AG04449 (cell line): ENCODE measurements at regions not wholly inside any gene's neighbourhood (a gene's known extent, or its start where the extent isn't known, plus 50 kb on each side); places are given as distances from the start of the nearest gene placed in this dataset.

Experiments used
- CTCF ChIA-PET: fragments of 350-600 bp; formaldehyde crosslinking; extraction: SDS; loops from one replicate; lab custom pipeline; 2021; ENCODE audit warnings: antibody characterized with exemption; lab: Yijun Ruan, JAX
- POLR2A ChIA-PET: fragments of 400-600, 350-600 bp; formaldehyde crosslinking; extraction: SDS; loops from one replicate; lab custom pipeline; 2020; ENCODE audit warnings: antibody characterized with exemption, inconsistent platforms; lab: Yijun Ruan, JAX
- DNase-seq: peaks from one replicate; pipeline ENCODE4 v3.0.0-alpha.2; 2010; ENCODE audit warnings: low read depth, low spot score
- H3K4me3 ChIP-seq: 2 replicates; pipeline ENCODE4 v1.5.1; 2011; ENCODE audit warnings: low read depth, mild to moderate bottlenecking, control low read depth, low read length
- CTCF ChIP-seq: IDR thresholded peaks from one replicate; pipeline ENCODE4 v1.5.1; 2011; ENCODE audit warnings: mild to moderate bottlenecking, moderate library complexity, low read length, control low read depth, inconsistent platforms; ENCODE audit not compliant: insufficient read depth; ENCODE audit errors: missing control alignments

- DNase-seq = no peak
- ChIA-PET CTCF (interaction anchor here (0.9 to 1.2 kb wide), 2 partner anchors 119 to 134 kb away, joined by 3 read pairs; no protein-coding TSS in a partner anchor), POLR2A (no interaction called here)
- TF ChIP-seq CTCF = no peak
- H3K4me3 ChIP-seq = no peak overlapping the region
Observed at GRCh38 chr3:197376020-197376419, 77.6 kb upstream of the DLG1 start.

GRCh38 chr3:197375001-197375441, 76.6 kb upstream of the DLG1 start:
- H3K4me3 ChIP-seq = no peak overlapping the region
- no peak for TF ChIP-seq CTCF
- CTCF ChIA-PET = interaction anchor here (0.9 kb wide), 1 partner anchor 118 kb away, joined by 3 read pairs; no protein-coding TSS in a partner anchor
- POLR2A ChIA-PET = no interaction called here
- DNase-seq = no peak

- CTCF ChIA-PET = interaction anchor here (2.0 to 3.7 kb wide), 2 partner anchors 8 to 116 kb away, joined by 6 to 17 read pairs; no protein-coding TSS in a partner anchor
- DNase-seq = no peak
- no peak for TF ChIP-seq CTCF
- POLR2A ChIA-PET = interaction anchor here (0.9 kb wide), 1 partner anchor 19 kb away, joined by 3 read pairs; no protein-coding TSS in a partner anchor
- H3K4me3 ChIP-seq = no peak overlapping the region
Observed at GRCh38 chr3:197373096-197373495, 74.7 kb upstream of the DLG1 start.

- no peak overlapping the region for H3K4me3 ChIP-seq
- ChIA-PET POLR2A (interaction anchor here (1.3 to 1.4 kb wide), 2 partner anchors 22 to 62 kb away, joined by 5 read pairs; no protein-coding TSS in a partner anchor), CTCF (interaction anchor here (1.1 to 3.7 kb wide), 3 partner anchors 9 to 140 kb away, joined by 3 to 17 read pairs (median 6); no protein-coding TSS in a partner anchor)
- DNase-seq = peak; percentile 79
- no peak for TF ChIP-seq CTCF
Observed at GRCh38 chr3:197372047-197372661, 73.7 kb upstream of the DLG1 start.

GRCh38 chr3:197371591-197372046, 73.2 kb upstream of the DLG1 start:
- H3K4me3 ChIP-seq = no peak overlapping the region
- POLR2A ChIA-PET = interaction anchor here (1.3 to 1.4 kb wide), 2 partner anchors 23 to 62 kb away, joined by 5 read pairs; no protein-coding TSS in a partner anchor
- DNase-seq = no peak
- CTCF ChIA-PET = interaction anchor here (1.1 to 3.7 kb wide), 4 partner anchors 9 to 141 kb away, joined by 3 to 17 read pairs (median 8); no protein-coding TSS in a partner anchor
- TF ChIP-seq CTCF = no peak

GRCh38 chr3:197369545-197369944, 71.1 kb upstream of the DLG1 start:
- no peak for TF ChIP-seq CTCF
- ChIA-PET CTCF (interaction anchor here (1.4 to 3.7 kb wide), 3 partner anchors 15 to 113 kb away, joined by 3 to 17 read pairs (median 4); no protein-coding TSS in a partner anchor), POLR2A (interaction anchor here (1.1 kb wide), 1 partner anchor 52 kb away, joined by 4 read pairs; no protein-coding TSS in a partner anchor)
- DNase-seq = no peak
- no peak overlapping the region for H3K4me3 ChIP-seq
